Pancreas (tissue), 10 donors: ENCODE measurements at regions not wholly inside any gene's neighbourhood (a gene's known extent, or its start where the extent isn't known, plus 50 kb on each side); places are given as distances from the start of the nearest gene placed in this dataset.
"Not testable (repeated sequence)": the region's sequence is repeated elsewhere in the genome, so short reads cannot be mapped to it uniquely, and the experiment has no call there.

Experiments
- ATAC-seq, 4 donors: fragments of 200-7000 bp; cut with Tn5 transposase; one replicate each; pipeline versions ENCODE4 v1.8.0 to v1.9.1; 2020; ENCODE audit warnings: mild to moderate bottlenecking in 4 of 4, moderate library complexity in 4 of 4
- DNase-seq, 6 donors: peaks; one replicate each; pipeline ENCODE4 v3.0.0-alpha.2; 2020
- FAIRE-seq: peaks from 2 replicates; lab custom pipeline; 2012; peaks lifted over from hg19 to GRCh38; lab: Jason Lieb, UNC
- H3K27ac ChIP-seq, 4 donors: fragments of 200-600 bp; sonication (generic); 1 replicate in 3 of 4; 2 replicates in 1 of 4; pipeline versions ENCODE4 v1.5.0 to v1.8.0; 2020
- H3K27me3 ChIP-seq, 4 donors: fragments of 200-600 bp; one replicate each; pipeline ENCODE4 v1.8.0; 2021
- H3K36me3 ChIP-seq, 3 donors: fragments of 200-600 bp; sonication (generic) in 1 of 3; one replicate each; pipeline versions ENCODE4 v1.5.0 to v1.8.0; 2020 to 2021
- H3K4me1 ChIP-seq, 3 donors: fragments of 200-600 bp; one replicate each; pipeline ENCODE4 v1.8.0; 2021
- H3K4me3 ChIP-seq, 4 donors: fragments of 200-600 bp; sonication (generic) in 2 of 4; one replicate each; pipeline versions ENCODE4 v1.5.0 to v1.8.0; 2020 to 2021
- H3K9me3 ChIP-seq, 4 donors: fragments of 200-600 bp; one replicate each; pipeline ENCODE4 v1.8.0; 2021
- WGBS, 2 donors: extraction: QIAGEN DNeasy Blood & Tissue Kit; methylation state at CpG; one replicate each; pipeline ENCODE4 v1.1.7; 2013; 5-methylcytosine and 5-hydroxymethylcytosine counted together
- intact Hi-C, 3 donors: fragments of 100-400 bp; cut with DNase I; formaldehyde crosslinking; loops; one replicate each; pipeline versions ENCODE4 v1.11.1 to v1.14.2; 2022
- TF ChIP-seq, protein P1 (sequence below), 4 donors: fragments of 200-600 bp; sonication (generic) in 3 of 4; IDR thresholded peaks; one replicate each; pipeline versions ENCODE4 v1.5.0 to v1.8.0; 2021; ENCODE audit warnings: antibody characterized with exemption in 4 of 4
- donor health status: healthy with polysubstance abuse.
- donor health status: DM: no; HTN: no; CAD: no; lungs with moderate emphysema.
- donor health status: DM: no; HTN: no; CAD: no.
- donor health status: control.
- donor health status: control.
- donor health status: Bipolar disorder and iron deficiency.
- donor health status: DM: yes; HTN: yes; CAD: no.
- donor health status: DM: no; HTN: no; CAD: no.
- donor health status: DM: no; HTN: no; CAD: no.
- donor health status: DM: yes; HTN: yes; CAD: no.

DNA sequence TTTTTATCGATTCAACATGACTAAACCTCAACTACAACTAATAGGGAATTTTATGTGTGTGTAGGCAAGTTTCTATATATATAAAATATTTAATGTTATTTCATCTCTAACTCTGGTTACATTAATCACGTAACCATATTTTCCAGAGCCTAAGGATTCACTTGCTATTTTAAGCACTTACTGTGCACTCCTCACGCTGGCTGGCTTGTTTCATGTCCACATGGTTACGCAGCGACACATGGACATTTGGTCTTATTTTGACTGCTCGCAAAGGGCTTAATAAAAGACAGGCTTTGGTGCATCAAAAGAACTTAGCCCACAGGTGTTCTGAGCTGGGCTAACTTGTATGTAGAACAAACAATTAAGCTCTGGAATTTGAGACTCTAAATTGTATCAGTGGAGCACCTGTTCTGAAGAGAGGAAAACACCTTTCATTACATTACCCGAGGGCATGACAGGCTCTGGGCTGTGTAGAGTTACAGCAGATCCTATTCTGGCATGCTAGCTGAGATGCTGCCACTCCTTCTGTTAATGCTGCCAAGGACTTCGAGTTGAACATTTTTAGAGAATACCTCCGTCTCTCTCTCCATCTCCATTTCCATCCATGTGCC, 130.0 kb upstream of the NR2F2 start:
- FAIRE-seq (no peak), ATAC-seq (no peak)
- WGBS, 2 donors: 78 to 80% methylated on average over 9 of the region's 9 CpGs

DNA sequence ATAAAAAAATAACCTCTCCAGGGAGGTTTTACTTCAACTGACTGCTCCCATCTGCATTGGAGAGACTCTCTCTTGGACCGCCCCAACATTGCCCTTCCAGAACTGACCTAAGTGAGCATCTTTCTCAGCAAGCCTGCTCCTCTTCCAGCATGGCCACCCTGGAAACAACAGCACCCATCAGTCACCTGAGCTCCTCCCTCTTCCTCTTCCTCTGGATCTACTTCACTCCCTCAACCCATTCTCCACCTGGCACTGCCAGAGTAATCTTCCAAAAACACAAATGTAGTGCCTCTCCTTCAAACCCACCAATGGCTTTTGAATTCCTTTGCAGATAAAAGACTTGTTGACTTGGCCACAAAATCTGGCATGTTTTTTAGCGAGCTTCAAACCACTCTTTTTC, 128.8 kb upstream of the NR2F2 start:
- Histone ChIP-seq H3K27ac (no peak overlapping the region), H3K4me3 (no peak overlapping the region), H3K27me3 (no peaks in the 10 kb centered on the region), H3K36me3 (no peaks in the 10 kb centered on the region), H3K9me3 (no peaks in the 10 kb centered on the region), H3K4me1 (no peaks in the 10 kb centered on the region)
- intact Hi-C loops: no loop called here
- ATAC-seq (no peak), FAIRE-seq (no peak), DNase-seq (no peak)
- 85 to 86% methylated on average over 2 of the region's 2 CpGs for WGBS, 2 donors
- TF ChIP-seq, protein P1, sequence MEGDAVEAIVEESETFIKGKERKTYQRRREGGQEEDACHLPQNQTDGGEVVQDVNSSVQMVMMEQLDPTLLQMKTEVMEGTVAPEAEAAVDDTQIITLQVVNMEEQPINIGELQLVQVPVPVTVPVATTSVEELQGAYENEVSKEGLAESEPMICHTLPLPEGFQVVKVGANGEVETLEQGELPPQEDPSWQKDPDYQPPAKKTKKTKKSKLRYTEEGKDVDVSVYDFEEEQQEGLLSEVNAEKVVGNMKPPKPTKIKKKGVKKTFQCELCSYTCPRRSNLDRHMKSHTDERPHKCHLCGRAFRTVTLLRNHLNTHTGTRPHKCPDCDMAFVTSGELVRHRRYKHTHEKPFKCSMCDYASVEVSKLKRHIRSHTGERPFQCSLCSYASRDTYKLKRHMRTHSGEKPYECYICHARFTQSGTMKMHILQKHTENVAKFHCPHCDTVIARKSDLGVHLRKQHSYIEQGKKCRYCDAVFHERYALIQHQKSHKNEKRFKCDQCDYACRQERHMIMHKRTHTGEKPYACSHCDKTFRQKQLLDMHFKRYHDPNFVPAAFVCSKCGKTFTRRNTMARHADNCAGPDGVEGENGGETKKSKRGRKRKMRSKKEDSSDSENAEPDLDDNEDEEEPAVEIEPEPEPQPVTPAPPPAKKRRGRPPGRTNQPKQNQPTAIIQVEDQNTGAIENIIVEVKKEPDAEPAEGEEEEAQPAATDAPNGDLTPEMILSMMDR (IDR thresholded peaks at IDR 0.05): no peak

More for the DNA sequence above, 130.0 kb upstream of the NR2F2 start:
- H3K4me3 ChIP-seq: no peak overlapping the region
- no peaks in the 10 kb centered on the region for H3K27me3 ChIP-seq
- H3K4me1 ChIP-seq: no peaks in the 10 kb centered on the region
- intact Hi-C loops: no loop called here
- TF ChIP-seq, protein P1 (IDR thresholded peaks at IDR 0.05): no peak
- H3K9me3 ChIP-seq: no peaks in the 10 kb centered on the region
- H3K27ac ChIP-seq: no peak overlapping the region
- H3K36me3 ChIP-seq: no peaks in the 10 kb centered on the region
- DNase-seq: no peak

DNA sequence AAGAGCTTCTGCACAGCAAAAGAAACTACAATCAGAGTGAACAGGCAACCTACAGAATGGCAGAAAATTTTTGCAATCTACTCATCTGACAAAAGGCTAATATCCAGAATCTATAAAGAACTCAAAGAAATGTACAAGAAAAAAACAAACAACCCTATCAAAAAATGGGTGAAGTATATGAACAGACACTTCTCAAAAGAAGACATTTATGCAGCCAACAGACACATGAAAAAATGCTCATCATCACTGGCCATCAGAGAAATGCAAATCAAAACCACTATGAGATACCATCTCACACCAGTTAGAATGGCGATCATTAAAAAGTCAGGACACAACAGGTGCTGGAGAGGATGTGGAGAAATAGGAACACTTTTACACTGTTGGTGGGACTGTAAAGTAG, 124.9 kb upstream of the NR2F2 start:
- H3K4me3 ChIP-seq, H3K9me3 ChIP-seq, H3K4me1 ChIP-seq, H3K36me3 ChIP-seq, H3K27me3 ChIP-seq, intact Hi-C loops, DNase-seq, H3K27ac ChIP-seq, FAIRE-seq, ATAC-seq: not testable (repeated sequence)
- 88 to 100% methylated on average over 1 of the region's 1 CpG for WGBS, 2 donors

DNA sequence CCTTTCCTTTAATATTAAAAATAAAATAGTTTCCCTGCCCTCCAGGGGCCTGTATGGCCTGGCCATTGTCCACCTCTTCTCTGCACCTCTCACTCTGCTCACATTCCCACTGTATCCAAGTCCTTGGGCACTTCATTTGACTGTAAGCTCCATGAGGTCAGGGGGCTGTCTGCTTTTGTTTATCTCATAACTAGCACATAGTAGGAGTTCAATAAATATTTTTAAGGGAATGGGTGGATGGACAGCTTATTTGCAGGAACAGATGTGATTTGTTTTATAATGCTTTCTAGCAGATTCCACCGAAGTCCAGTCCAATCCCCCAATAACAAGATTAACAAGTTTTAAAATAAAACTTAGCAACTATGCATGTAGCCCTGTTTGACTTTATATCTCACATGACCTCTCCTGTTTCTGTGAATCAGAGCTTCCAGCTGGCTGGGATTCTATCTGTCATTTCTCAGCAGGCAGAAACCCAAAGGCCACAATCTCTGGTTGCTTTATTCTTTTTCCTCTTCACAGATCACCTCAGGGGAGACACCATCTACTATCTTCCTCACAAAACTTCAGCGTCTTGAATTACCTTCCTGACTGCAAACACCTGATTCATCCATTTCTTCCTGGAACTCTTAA, 123.0 kb upstream of the NR2F2 start:
- H3K9me3 ChIP-seq: no peaks in the 10 kb centered on the region
- no peak for DNase-seq
- peaks cover 3 to 7% (median 6%) of the 10 kb centered on the region in 3 donors for H3K4me1 ChIP-seq
- H3K36me3 ChIP-seq: no peaks in the 10 kb centered on the region
- no peaks in the 10 kb centered on the region for H3K27me3 ChIP-seq
- intact Hi-C loops: no loop called here
- TF ChIP-seq, protein P1 (IDR thresholded peaks at IDR 0.05): no peak
- H3K27ac ChIP-seq: no peak overlapping the region
- H3K4me3 ChIP-seq: no peak overlapping the region
- no peak for ATAC-seq
- no peak for FAIRE-seq
- 68 to 71% methylated on average over 2 of the region's 2 CpGs for WGBS, 2 donors

DNA sequence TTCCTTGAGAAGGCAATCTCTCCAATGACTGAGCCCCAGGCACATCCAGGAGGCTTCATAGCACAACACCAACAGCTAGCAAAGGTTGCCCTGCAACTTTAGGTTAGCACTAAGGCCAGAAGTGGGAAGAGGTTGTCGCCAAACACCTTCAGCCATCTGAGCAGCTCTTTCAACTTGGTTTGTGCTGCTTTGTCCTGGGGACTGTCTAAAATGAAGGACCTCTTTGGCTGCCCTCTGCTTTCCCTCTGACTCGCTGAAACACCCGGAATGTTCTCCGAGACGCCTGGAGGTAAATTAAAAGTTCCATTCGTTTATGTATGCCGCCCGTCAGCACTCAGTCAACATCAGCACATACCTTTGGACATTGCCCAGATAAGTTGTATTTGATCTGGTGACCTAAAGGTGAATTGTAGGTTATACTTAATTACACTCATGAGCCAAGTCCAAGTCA, 121.2 kb upstream of the NR2F2 start:
- ATAC-seq (peak; percentile 46 to 91 (median 75)), FAIRE-seq (no peak), DNase-seq (peak in 1 of 6 donors; percentile 23)
- intact Hi-C loops: no loop called here
- H3K9me3 ChIP-seq: no peaks in the 10 kb centered on the region
- H3K27ac ChIP-seq: peak overlapping the region in 1 of 4 donors; percentile 29
- 13 to 20% methylated on average over 8 of the region's 8 CpGs for WGBS, 2 donors
- no peaks in the 10 kb centered on the region for H3K27me3 ChIP-seq
- H3K4me3 ChIP-seq: no peak overlapping the region
- H3K36me3 ChIP-seq: no peaks in the 10 kb centered on the region
- peaks cover 3 to 7% (median 6%) of the 10 kb centered on the region in 3 donors for H3K4me1 ChIP-seq
- TF ChIP-seq, protein P1 (IDR thresholded peaks at IDR 0.05): no peak
